GM21825 (cell line): ENCODE measurements at regions not wholly inside any gene's neighbourhood (a gene's known extent, or its start where the extent isn't known, plus 50 kb on each side); places are given as distances from the start of the nearest gene placed in this dataset.

Experiments
- ATAC-seq: cut with Tn5 transposase; IDR thresholded peaks from one replicate; pipeline ENCODE4 v1.9.1; 2021; ENCODE audit warnings: mild to moderate bottlenecking, moderate library complexity; ENCODE audit not compliant: unreplicated experiment

GRCh38 chr18:74023220-74023619 is 124.4 kb downstream of the FBXO15 start:
- no peak for ATAC-seq

- ATAC-seq: no peak
These were observed 127.8 kb downstream of the FBXO15 start for GRCh38 chr18:74019864-74020263.

GRCh38 chr18:74013955-74014354 is 133.7 kb downstream of the FBXO15 start:
- ATAC-seq: no peak

GRCh38 chr18:74012954-74013630 is 134.5 kb downstream of the FBXO15 start:
- ATAC-seq: no peak

GRCh38 chr18:74006143-74006542 is 141.5 kb downstream of the FBXO15 start:
- no peak for ATAC-seq

GRCh38 chr18:74005320-74006109 is 142.1 kb downstream of the FBXO15 start:
- no peak for ATAC-seq

- no peak for ATAC-seq
These were observed 155.2 kb downstream of the FBXO15 start for GRCh38 chr18:73992242-73993022.

- no peak for ATAC-seq
These were observed 156.1 kb downstream of the FBXO15 start for GRCh38 chr18:73991570-73991969.

GRCh38 chr18:73990258-73990657 is 157.4 kb downstream of the FBXO15 start:
- ATAC-seq: no peak

GRCh38 chr18:73987247-73987980 is 160.2 kb downstream of the FBXO15 start:
- ATAC-seq: no peak

- ATAC-seq: no peak
These were observed 160.9 kb downstream of the FBXO15 start for GRCh38 chr18:73986711-73987110.

- no peak for ATAC-seq
These were observed 161.6 kb downstream of the FBXO15 start for GRCh38 chr18:73985855-73986625.

GRCh38 chr18:73983970-73984369 is 163.7 kb downstream of the FBXO15 start:
- ATAC-seq: no peak

GRCh38 chr18:73983496-73983895 is 164.1 kb downstream of the FBXO15 start:
- ATAC-seq: no peak

GRCh38 chr18:73981796-73982195 is 165.8 kb downstream of the FBXO15 start:
- no peak for ATAC-seq

GRCh38 chr18:73980289-73980979 is 167.2 kb downstream of the FBXO15 start:
- no peak for ATAC-seq

- ATAC-seq: no peak
These were observed 167.9 kb downstream of the FBXO15 start for GRCh38 chr18:73979742-73980141.

GRCh38 chr18:73976433-73976832 is 171.2 kb downstream of the FBXO15 start:
- ATAC-seq: no peak

GRCh38 chr18:73975266-73975665 is 172.4 kb downstream of the FBXO15 start:
- ATAC-seq: no peak

- ATAC-seq: no peak
These were observed 173.7 kb downstream of the FBXO15 start for GRCh38 chr18:73973972-73974371.
